HCT116 (cell line): ENCODE measurements at regions not wholly inside any gene's neighbourhood (a gene's known extent, or its start where the extent isn't known, plus 50 kb on each side); places are given as distances from the start of the nearest gene placed in this dataset.

ENCODE experiments used
- ATAC-seq: fragments of 200-7000 bp; cut with Tn5 transposase; 2 replicates; pipeline ENCODE4 v1.9.1; 2020; ENCODE audit warnings: mild to moderate bottlenecking, moderate library complexity
- BruUV-seq: library from RNA; stranded (reverse); fragments of 400-500 nt; replicated peaks from 2 replicates; lab custom pipeline; 2021; lab: Mats Ljungman, UMichigan
- CTCF ChIA-PET: fragments of 300-600 bp; sonication (Branson Sonifier 250); formaldehyde crosslinking; loops from one replicate; lab custom pipeline; 2021; ENCODE audit warnings: antibody characterized with exemption; lab: Charles Lee
- POLR2A ChIA-PET: fragments of 300-600, 350-600 bp; sonication (Branson Sonifier 250); formaldehyde crosslinking; loops from one replicate; lab custom pipeline; 2021; ENCODE audit warnings: antibody characterized with exemption; lab: Charles Lee
- RAD21 ChIA-PET, 2 experiments: fragments of 300-600 bp; sonication (Branson Sonifier 250); formaldehyde crosslinking; loops; one replicate each; lab custom pipeline; 2023; ENCODE audit warnings: low total read pairs in 2 of 2; ENCODE audit not compliant: uncharacterized antibody in 2 of 2, unreplicated experiment in 2 of 2, low non-redundant PET in 1 of 2; lab: Charles Lee
- DNase-seq: peaks from one replicate; pipeline ENCODE4 v3.0.0-alpha.2; 2010; ENCODE audit warnings: low read depth, low spot score
- H2AFZ ChIP-seq: fragments of 200-600 bp; shearing (Covaris generic), sonication (generic); 2 replicates; pipeline ENCODE4 v1.6.1; 2017; ENCODE audit warnings: low read depth, mixed run types, mixed read lengths, antibody characterized with exemption, low read length; ENCODE audit not compliant: poor library complexity, severe bottlenecking
- H3K27ac ChIP-seq: 2 replicates; pipeline ENCODE4 v1.5.1; 2012; ENCODE audit warnings: low read depth, low read length
- H3K27me3 ChIP-seq: fragments of 200-600 bp; sonication (generic); 2 replicates; pipeline ENCODE4 v1.6.1; 2016; ENCODE audit warnings: mixed run types, low read length, mixed read lengths; ENCODE audit not compliant: insufficient read depth
- H3K36me3 ChIP-seq, 2 experiments: fragments of 200-500 bp in 1 of 2; fragments of 200-600 bp in 1 of 2; sonication (Bioruptor generic) in 1 of 2; sonication (generic) in 1 of 2; 2 replicates each; pipeline versions ENCODE4 v1.5.1 to v1.6.1; 2014 to 2016; ENCODE audit warnings: low read length in 2 of 2, inconsistent platforms in 1 of 2, mixed read lengths in 1 of 2, mixed run types in 1 of 2; ENCODE audit not compliant: insufficient read depth in 2 of 2, control insufficient read depth in 1 of 2
- H3K4me1 ChIP-seq, 2 experiments: fragments of 200-600 bp in 1 of 2; sonication (generic) in 1 of 2; 2 replicates each; pipeline versions ENCODE4 v1.5.1 to v1.6.1; 2012 to 2017; ENCODE audit warnings: low read length in 2 of 2, inconsistent platforms in 1 of 2, mild to moderate bottlenecking in 1 of 2, mixed read lengths in 1 of 2, mixed run types in 1 of 2, moderate library complexity in 1 of 2; ENCODE audit not compliant: insufficient read depth in 2 of 2, control insufficient read depth in 1 of 2
- H3K4me2 ChIP-seq: fragments of 200-600 bp; sonication (generic); 2 replicates; pipeline ENCODE4 v1.6.1; 2017; ENCODE audit warnings: mixed run types, low read length, mixed read lengths
- H3K4me3 ChIP-seq, 2 experiments: fragments of 200-600 bp in 1 of 2; sonication (generic) in 1 of 2; replicated peaks in 1 of 2; 2 replicates each; pipeline ENCODE4 v1.5.1; 2011 to 2016; ENCODE audit warnings: low read length in 2 of 2, control low read depth in 1 of 2, low read depth in 1 of 2, mild to moderate bottlenecking in 1 of 2, mixed read lengths in 1 of 2, mixed run types in 1 of 2
- H3K79me2 ChIP-seq: fragments of 200-600 bp; sonication (generic); 2 replicates; pipeline ENCODE4 v1.6.1; 2017; ENCODE audit warnings: mild to moderate bottlenecking, mixed run types, low read length, moderate library complexity, mixed read lengths; ENCODE audit not compliant: insufficient read depth
- H3K9ac ChIP-seq: fragments of 200-600 bp; sonication (generic); 2 replicates; pipeline ENCODE4 v1.6.1; 2016; ENCODE audit warnings: low read length, mixed read lengths
- H3K9me2 ChIP-seq: fragments of 200-600 bp; sonication (generic), shearing (Covaris generic); 2 replicates; pipeline ENCODE4 v1.6.1; 2017; ENCODE audit warnings: mixed run types, mild to moderate bottlenecking, moderate library complexity; ENCODE audit not compliant: insufficient read depth
- H3K9me3 ChIP-seq, 2 experiments: fragments of 200-500 bp in 1 of 2; fragments of 200-600 bp in 1 of 2; sonication (Bioruptor generic) in 1 of 2; sonication (generic) in 1 of 2; 2 replicates each; pipeline ENCODE4 v1.6.1; 2014 to 2017; ENCODE audit warnings: low read length in 2 of 2, mixed read lengths in 2 of 2, inconsistent platforms in 1 of 2, low read depth in 1 of 2, mild to moderate bottlenecking in 1 of 2, mixed run types in 1 of 2, moderate library complexity in 1 of 2; ENCODE audit not compliant: control insufficient read depth in 1 of 2, insufficient read depth in 1 of 2
- H4K20me1 ChIP-seq: fragments of 200-600 bp; sonication (generic), shearing (Covaris generic); 2 replicates; pipeline ENCODE4 v1.6.1; 2017; ENCODE audit warnings: mixed run types, mild to moderate bottlenecking, moderate library complexity; ENCODE audit not compliant: insufficient read depth
- ATF3 ChIP-seq: IDR thresholded peaks from 2 replicates; pipeline ENCODE4 v1.6.1; 2012
- CEBPB ChIP-seq: IDR thresholded peaks from 2 replicates; pipeline ENCODE4 v1.6.1; 2012; ENCODE audit warnings: low read depth
- EGR1 ChIP-seq: IDR thresholded peaks from 2 replicates; pipeline ENCODE4 v1.6.1; 2012; ENCODE audit warnings: low read depth
- ELF1 ChIP-seq: IDR thresholded peaks from 2 replicates; pipeline ENCODE4 v1.6.1; 2012; ENCODE audit warnings: low read depth, borderline replicate concordance
- POLR2AphosphoS5 ChIP-seq: IDR thresholded peaks from 2 replicates; pipeline ENCODE4 v1.6.1; 2011; ENCODE audit warnings: mild to moderate bottlenecking, low read depth, low read length, moderate library complexity
- RAD21 ChIP-seq: IDR thresholded peaks from 2 replicates; pipeline ENCODE4 v1.6.1; 2012; ENCODE audit warnings: low read depth, mild to moderate bottlenecking
- SIN3A ChIP-seq: IDR thresholded peaks from 2 replicates; pipeline ENCODE4 v1.6.1; 2012; ENCODE audit warnings: low read depth
- SP1 ChIP-seq: IDR thresholded peaks from 2 replicates; pipeline ENCODE4 v1.6.1; 2012; ENCODE audit warnings: low read depth
- ZFX ChIP-seq: fragments of 450-650 bp; IDR thresholded peaks from 2 replicates; pipeline ENCODE4 v1.6.1; 2017
- intact Hi-C: fragments of 100-400 bp; cut with micrococcal nuclease; formaldehyde crosslinking; loops from 2 replicates; pipeline ENCODE4 v1.10.0; 2022
- TF ChIP-seq, protein P1 (sequence below), 3 experiments: fragments of 200-600 bp in 1 of 3; sonication (generic) in 1 of 3; IDR thresholded peaks in 2 of 3; conservative IDR thresholded peaks in 1 of 3; 2 replicates each; pipeline ENCODE4 v1.5.1; 2012 to 2017; ENCODE audit warnings: low read depth in 2 of 3, low read length in 2 of 3, antibody characterized with exemption in 1 of 3, borderline replicate concordance in 1 of 3, control low read depth in 1 of 3, mild to moderate bottlenecking in 1 of 3, mixed read lengths in 1 of 3, mixed run types in 1 of 3, moderate library complexity in 1 of 3; ENCODE audit not compliant: insufficient read depth in 1 of 3

DNA sequence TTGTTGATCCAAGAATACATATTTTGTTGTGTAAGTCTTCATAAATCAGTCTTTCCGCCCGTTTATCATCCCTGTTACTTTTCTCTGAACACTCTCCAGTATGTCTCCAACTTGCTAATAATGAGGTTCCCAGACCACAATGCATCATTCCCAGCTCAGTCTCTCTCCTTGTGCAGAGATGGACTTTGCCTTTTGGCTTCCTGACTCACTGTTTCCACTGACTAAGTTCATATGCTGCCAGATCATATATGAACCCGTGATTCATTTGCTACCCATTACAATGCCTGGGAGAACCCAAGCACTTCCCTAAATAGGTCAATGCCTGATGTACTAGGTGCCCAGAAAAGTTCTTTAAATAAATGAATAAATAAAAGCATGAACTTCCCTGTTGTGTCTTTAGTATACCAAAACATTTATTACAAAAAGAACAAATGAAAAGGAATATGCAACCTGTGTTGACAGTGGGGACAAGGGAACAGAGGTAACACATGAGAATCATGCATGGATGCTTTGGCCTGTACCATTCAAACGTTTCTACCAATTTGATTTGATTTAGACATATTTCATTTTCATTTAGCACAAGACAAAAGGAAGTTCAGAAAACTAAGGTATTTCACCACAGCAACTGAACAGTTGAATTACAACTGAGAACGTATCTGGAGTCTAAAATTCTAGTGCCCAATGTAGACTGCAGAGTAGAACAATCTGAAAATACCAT is 215.4 kb upstream of the HNRNPA3 start (continued):
- TF ChIP-seq, protein P1, sequence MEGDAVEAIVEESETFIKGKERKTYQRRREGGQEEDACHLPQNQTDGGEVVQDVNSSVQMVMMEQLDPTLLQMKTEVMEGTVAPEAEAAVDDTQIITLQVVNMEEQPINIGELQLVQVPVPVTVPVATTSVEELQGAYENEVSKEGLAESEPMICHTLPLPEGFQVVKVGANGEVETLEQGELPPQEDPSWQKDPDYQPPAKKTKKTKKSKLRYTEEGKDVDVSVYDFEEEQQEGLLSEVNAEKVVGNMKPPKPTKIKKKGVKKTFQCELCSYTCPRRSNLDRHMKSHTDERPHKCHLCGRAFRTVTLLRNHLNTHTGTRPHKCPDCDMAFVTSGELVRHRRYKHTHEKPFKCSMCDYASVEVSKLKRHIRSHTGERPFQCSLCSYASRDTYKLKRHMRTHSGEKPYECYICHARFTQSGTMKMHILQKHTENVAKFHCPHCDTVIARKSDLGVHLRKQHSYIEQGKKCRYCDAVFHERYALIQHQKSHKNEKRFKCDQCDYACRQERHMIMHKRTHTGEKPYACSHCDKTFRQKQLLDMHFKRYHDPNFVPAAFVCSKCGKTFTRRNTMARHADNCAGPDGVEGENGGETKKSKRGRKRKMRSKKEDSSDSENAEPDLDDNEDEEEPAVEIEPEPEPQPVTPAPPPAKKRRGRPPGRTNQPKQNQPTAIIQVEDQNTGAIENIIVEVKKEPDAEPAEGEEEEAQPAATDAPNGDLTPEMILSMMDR (IDR thresholded peaks at IDR 0.05 in 2 of 3, conservative IDR thresholded peaks at IDR 0.05 in 1 of 3; ENCODE audit: borderline replicate concordance in 1 of 3, insufficient read depth in 1 of 3, low read depth in 2 of 3, low read length in 2 of 3): no peak

GRCh38 chr2:176997792-176998169 is 214.8 kb upstream of the HNRNPA3 start:
- no peaks in the 10 kb centered on the region for H4K20me1 ChIP-seq
- no peak overlapping the region for H3K9ac ChIP-seq
- intact Hi-C loops: no loop called here
- RAD21 ChIA-PET: no interaction called here
- no peak overlapping the region for H3K4me3 ChIP-seq
- BruUV-seq: no TSS peak
- H3K9me2 ChIP-seq: no peaks in the 10 kb centered on the region
- H3K79me2 ChIP-seq: no peaks in the 10 kb centered on the region
- no peak for ATAC-seq
- H3K4me2 ChIP-seq: peak overlapping the region; percentile 50; the same call in 1 of the 2 replicates
- peak overlapping the region; percentile 2 for H2AFZ ChIP-seq
- no peaks in the 10 kb centered on the region; the same call in 1 of the 2 replicates for H3K27me3 ChIP-seq
- DNase-seq: no peak
- H3K36me3 ChIP-seq: no peaks in the 10 kb centered on the region
- H3K27ac ChIP-seq: no peak overlapping the region
- H3K4me1 ChIP-seq: peaks cover 0 to 19% of the 10 kb centered on the region in 2 experiments; a peak in 3 of 4 replicates
- POLR2A ChIA-PET: no interaction called here
- H3K9me3 ChIP-seq: no peaks in the 10 kb centered on the region
- no peak for TF ChIP-seq ZFX
- TF ChIP-seq CEBPB: no peak
- TF ChIP-seq RAD21: no peak
- TF ChIP-seq ELF1: no peak
- TF ChIP-seq ATF3: no peak
- no peak for TF ChIP-seq POLR2AphosphoS5
- TF ChIP-seq SP1: no peak
- no peak for TF ChIP-seq EGR1
- no peak for TF ChIP-seq SIN3A
- TF ChIP-seq, all 23 proteins: peak for 0
- CTCF ChIA-PET: no interaction called here
